SK-N-SH (cell line): ENCODE measurements at regions not wholly inside any gene's neighbourhood (a gene's known extent, or its start where the extent isn't known, plus 50 kb on each side); places are given as distances from the start of the nearest gene placed in this dataset.

Experiments
- CHD2 ChIP-seq: fragments of 150-350 bp; IDR thresholded peaks from 2 replicates; pipeline ENCODE4 v1.6.1; 2018; ENCODE audit warnings: low read length; ENCODE audit not compliant: partially characterized antibody
- CTCF ChIP-seq: fragments of 200-600 bp; sonication (generic); IDR thresholded peaks from 2 replicates; pipeline ENCODE4 v1.6.1; 2017; ENCODE audit warnings: antibody characterized with exemption, mild to moderate bottlenecking, moderate library complexity
- EZH2phosphoT487 ChIP-seq: fragments of 200-600 bp; sonication (generic); IDR thresholded peaks from 2 replicates; pipeline ENCODE4 v1.6.1; 2017; ENCODE audit warnings: low read depth, mixed run types, mild to moderate bottlenecking, antibody characterized with exemption, moderate library complexity, borderline replicate concordance
- FOXM1 ChIP-seq: IDR thresholded peaks from 2 replicates; pipeline ENCODE4 v1.4.0; 2012; ENCODE audit warnings: low read depth, mild to moderate bottlenecking
- IRF3 ChIP-seq: fragments of 150-350 bp; IDR thresholded peaks from 2 replicates; pipeline ENCODE4 v1.6.1; 2016; ENCODE audit warnings: mild to moderate bottlenecking, low read depth, low read length
- POLR2AphosphoS5 ChIP-seq: IDR thresholded peaks from 2 replicates; pipeline ENCODE4 v1.6.1; 2012; ENCODE audit warnings: low read depth, low read length
- RAD21 ChIP-seq: IDR thresholded peaks from 2 replicates; pipeline ENCODE4 v1.6.1; 2012; ENCODE audit warnings: mild to moderate bottlenecking, low read length
- TAF1 ChIP-seq: IDR thresholded peaks from 2 replicates; pipeline ENCODE4 v1.6.1; 2012; ENCODE audit warnings: low read depth, mild to moderate bottlenecking, low read length, moderate library complexity, borderline replicate concordance
- YY1 ChIP-seq: IDR thresholded peaks from 2 replicates; pipeline ENCODE4 v1.4.0; 2012; ENCODE audit warnings: low read depth, mild to moderate bottlenecking

GRCh38 chr5:2293906-2294305 is 411.2 kb upstream of the IRX4 start:
- no peak for TF ChIP-seq IRF3
- TF ChIP-seq CTCF, result no peak
- no peak for TF ChIP-seq EZH2phosphoT487
- no peak for TF ChIP-seq POLR2AphosphoS5
- no peak for TF ChIP-seq FOXM1
- no peak for TF ChIP-seq RAD21
- TF ChIP-seq CHD2, result no peak
- TF ChIP-seq TAF1, result no peak
- TF ChIP-seq YY1, result no peak
